ENCODE measurements at regions not wholly inside any gene's neighbourhood (a gene's known extent, or its start where the extent isn't known, plus 50 kb on each side); places are given as distances from the start of the nearest gene placed in this dataset.
"Not testable (repeated sequence)": the region's sequence is repeated elsewhere in the genome, so short reads cannot be mapped to it uniquely, and the experiment has no call there.

DNA sequence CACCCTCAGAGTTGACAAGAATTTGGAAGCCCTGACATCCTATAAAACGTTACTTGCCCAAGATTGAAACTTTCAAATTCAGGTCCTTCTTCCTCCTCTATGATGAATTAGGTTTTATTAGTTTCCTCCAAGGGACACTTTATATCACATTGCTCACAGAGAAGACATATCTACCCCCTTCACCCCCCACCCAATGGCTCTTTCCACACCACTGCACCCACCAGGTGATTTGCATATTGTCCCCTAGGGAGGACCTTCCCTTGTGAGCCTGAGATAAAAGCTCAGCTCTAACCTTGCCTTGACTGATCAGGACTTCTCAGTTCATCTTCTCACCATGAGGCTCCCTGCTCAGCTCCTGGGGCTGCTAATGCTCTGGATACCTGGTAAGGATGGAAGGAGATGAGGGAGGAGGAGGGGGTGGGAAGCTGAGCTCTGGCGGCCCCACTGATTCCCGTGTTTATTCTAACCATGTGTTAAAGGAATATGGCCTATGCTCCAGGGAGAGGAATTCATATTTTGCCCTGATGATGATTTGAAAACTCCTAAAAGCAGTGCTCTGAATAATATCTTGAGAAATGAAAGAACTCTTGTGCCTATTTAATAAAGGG is 1255.8 kb downstream of the RPIA start:
- DNase-seq (ENCODE audit: low read depth, low spot score); H3K9me3 ChIP-seq (ENCODE audit: control insufficient read depth, low read depth, low read length); dilution Hi-C loops (cut with MboI; ENCODE audit: extremely low pct_ligation_motif_present, low sequenced_read_pairs); H3K4me3 ChIP-seq (ENCODE audit: control insufficient read depth in 2 of 3, extremely low read depth in 1 of 3, insufficient read depth in 2 of 3, low read depth in 1 of 3, low read length in 3 of 3); H3K4me2 ChIP-seq (ENCODE audit: control insufficient read depth, extremely low read depth, insufficient read depth, low read depth, low read length); H3K9ac ChIP-seq (ENCODE audit: control insufficient read depth, extremely low read depth, insufficient read depth, low read length); H3K27ac ChIP-seq (ENCODE audit: control insufficient read depth, insufficient read depth, low read length); H3K79me2 ChIP-seq (ENCODE audit: control insufficient read depth, insufficient read depth, low read length); H3K4me1 ChIP-seq (ENCODE audit: control insufficient read depth, extremely low read depth, insufficient read depth, low read length); H2AFZ ChIP-seq (ENCODE audit: control insufficient read depth, low read length); H3K9me1 ChIP-seq (ENCODE audit: control insufficient read depth, extremely low read depth, insufficient read depth, low read length); H4K20me1 ChIP-seq (ENCODE audit: control insufficient read depth, extremely low read depth, insufficient read depth, low read length); H3K27me3 ChIP-seq (ENCODE audit: control insufficient read depth, extremely low read depth, insufficient read depth, low read length); H3K36me3 ChIP-seq (ENCODE audit: control insufficient read depth in 2 of 2, extremely low read depth in 1 of 2, insufficient read depth in 2 of 2, low read length in 2 of 2); FAIRE-seq: not testable (repeated sequence)

- FAIRE-seq; H3K4me2 ChIP-seq (ENCODE audit: control insufficient read depth, extremely low read depth, insufficient read depth, low read depth, low read length); H3K9me3 ChIP-seq (ENCODE audit: control insufficient read depth, low read depth, low read length): not testable (repeated sequence)
Measured at GRCh38 chr2:89948102-89948501, 1256.6 kb downstream of the RPIA start.

DNA sequence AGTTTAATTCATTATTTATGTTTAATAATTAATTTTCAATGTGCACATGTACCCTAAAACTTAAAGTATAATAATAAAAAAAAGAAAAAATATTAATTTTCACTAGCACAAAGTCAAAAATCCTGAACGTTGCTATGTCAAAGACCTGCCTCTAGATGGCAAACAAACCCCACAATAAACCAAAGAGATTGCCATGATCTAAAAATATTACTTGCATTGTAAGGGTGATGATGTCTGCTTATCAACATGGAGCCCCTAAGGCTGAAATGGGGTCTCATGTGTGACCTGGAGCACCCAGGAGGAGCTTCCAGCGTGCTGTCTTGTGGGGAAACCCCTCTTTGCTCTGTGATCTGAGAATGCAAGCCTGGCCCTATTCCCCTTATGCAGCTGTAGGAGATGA is 1259.3 kb downstream of the RPIA start:
- H3K9ac ChIP-seq (ENCODE audit: control insufficient read depth, extremely low read depth, insufficient read depth, low read length); H3K9me3 ChIP-seq (ENCODE audit: control insufficient read depth, low read depth, low read length); H3K27me3 ChIP-seq (ENCODE audit: control insufficient read depth, extremely low read depth, insufficient read depth, low read length); H3K4me2 ChIP-seq (ENCODE audit: control insufficient read depth, extremely low read depth, insufficient read depth, low read depth, low read length); H3K36me3 ChIP-seq (ENCODE audit: control insufficient read depth in 2 of 2, extremely low read depth in 1 of 2, insufficient read depth in 2 of 2, low read length in 2 of 2); H2AFZ ChIP-seq (ENCODE audit: control insufficient read depth, low read length); H3K4me1 ChIP-seq (ENCODE audit: control insufficient read depth, extremely low read depth, insufficient read depth, low read length); DNase-seq (ENCODE audit: low read depth, low spot score); H3K9me1 ChIP-seq (ENCODE audit: control insufficient read depth, extremely low read depth, insufficient read depth, low read length); H3K79me2 ChIP-seq (ENCODE audit: control insufficient read depth, insufficient read depth, low read length); H3K4me3 ChIP-seq (ENCODE audit: control insufficient read depth in 2 of 3, extremely low read depth in 1 of 3, insufficient read depth in 2 of 3, low read depth in 1 of 3, low read length in 3 of 3); H4K20me1 ChIP-seq (ENCODE audit: control insufficient read depth, extremely low read depth, insufficient read depth, low read length); dilution Hi-C loops (cut with MboI; ENCODE audit: extremely low pct_ligation_motif_present, low sequenced_read_pairs); H3K27ac ChIP-seq (ENCODE audit: control insufficient read depth, insufficient read depth, low read length): not testable (repeated sequence)
- peak; percentile 72 for FAIRE-seq

More at GRCh38 chr2:89948102-89948501, 1256.6 kb downstream of the RPIA start:
- H3K4me3 ChIP-seq (ENCODE audit: control insufficient read depth in 2 of 3, extremely low read depth in 1 of 3, insufficient read depth in 2 of 3, low read depth in 1 of 3, low read length in 3 of 3); H3K27me3 ChIP-seq (ENCODE audit: control insufficient read depth, extremely low read depth, insufficient read depth, low read length); H2AFZ ChIP-seq (ENCODE audit: control insufficient read depth, low read length); dilution Hi-C loops (cut with MboI; ENCODE audit: extremely low pct_ligation_motif_present, low sequenced_read_pairs); H4K20me1 ChIP-seq (ENCODE audit: control insufficient read depth, extremely low read depth, insufficient read depth, low read length); H3K9me1 ChIP-seq (ENCODE audit: control insufficient read depth, extremely low read depth, insufficient read depth, low read length); H3K27ac ChIP-seq (ENCODE audit: control insufficient read depth, insufficient read depth, low read length); H3K9ac ChIP-seq (ENCODE audit: control insufficient read depth, extremely low read depth, insufficient read depth, low read length); H3K4me1 ChIP-seq (ENCODE audit: control insufficient read depth, extremely low read depth, insufficient read depth, low read length); DNase-seq (ENCODE audit: low read depth, low spot score); H3K36me3 ChIP-seq (ENCODE audit: control insufficient read depth in 2 of 2, extremely low read depth in 1 of 2, insufficient read depth in 2 of 2, low read length in 2 of 2); H3K79me2 ChIP-seq (ENCODE audit: control insufficient read depth, insufficient read depth, low read length): not testable (repeated sequence)

- H3K27me3 ChIP-seq (ENCODE audit: control insufficient read depth, extremely low read depth, insufficient read depth, low read length); H3K4me1 ChIP-seq (ENCODE audit: control insufficient read depth, extremely low read depth, insufficient read depth, low read length); H3K9me3 ChIP-seq (ENCODE audit: control insufficient read depth, low read depth, low read length); H3K9me1 ChIP-seq (ENCODE audit: control insufficient read depth, extremely low read depth, insufficient read depth, low read length); dilution Hi-C loops (cut with MboI; ENCODE audit: extremely low pct_ligation_motif_present, low sequenced_read_pairs); H2AFZ ChIP-seq (ENCODE audit: control insufficient read depth, low read length); H3K4me3 ChIP-seq (ENCODE audit: control insufficient read depth in 2 of 3, extremely low read depth in 1 of 3, insufficient read depth in 2 of 3, low read depth in 1 of 3, low read length in 3 of 3); H3K27ac ChIP-seq (ENCODE audit: control insufficient read depth, insufficient read depth, low read length); H3K9ac ChIP-seq (ENCODE audit: control insufficient read depth, extremely low read depth, insufficient read depth, low read length); FAIRE-seq; H3K79me2 ChIP-seq (ENCODE audit: control insufficient read depth, insufficient read depth, low read length); DNase-seq (ENCODE audit: low read depth, low spot score); H3K36me3 ChIP-seq (ENCODE audit: control insufficient read depth in 2 of 2, extremely low read depth in 1 of 2, insufficient read depth in 2 of 2, low read length in 2 of 2); H3K4me2 ChIP-seq (ENCODE audit: control insufficient read depth, extremely low read depth, insufficient read depth, low read depth, low read length); H4K20me1 ChIP-seq (ENCODE audit: control insufficient read depth, extremely low read depth, insufficient read depth, low read length): not testable (repeated sequence)
Measured at GRCh38 chr2:89957236-89957635, 1265.8 kb downstream of the RPIA start.

DNA sequence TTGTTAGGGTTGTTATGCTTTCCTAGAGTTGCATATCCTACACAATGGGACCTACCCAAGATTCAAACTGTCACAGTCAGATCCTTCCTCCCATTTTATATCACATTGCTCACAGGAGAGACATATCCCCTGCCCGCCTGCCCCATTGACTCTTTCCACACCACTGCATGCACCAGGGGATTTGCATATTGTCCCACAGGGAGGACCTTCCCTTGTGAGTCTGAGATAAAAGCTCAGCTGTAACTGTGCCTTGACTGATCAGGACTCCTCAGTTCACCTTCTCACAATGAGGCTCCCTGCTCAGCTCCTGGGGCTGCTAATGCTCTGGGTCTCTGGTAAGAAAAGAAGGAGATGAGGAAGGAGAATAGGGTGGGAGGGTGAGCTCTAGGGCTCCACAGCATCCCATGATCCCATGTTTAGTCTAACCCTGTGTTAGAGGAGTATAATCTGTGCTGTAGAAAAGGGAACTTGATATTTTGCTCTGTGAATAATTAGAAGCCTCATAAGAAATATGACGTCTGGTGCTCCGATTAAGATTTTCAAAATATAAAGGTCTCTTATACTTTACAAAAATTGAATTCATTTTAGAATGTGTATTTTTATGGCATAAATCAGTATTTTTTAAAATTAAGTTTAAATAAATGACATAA is 1268.4 kb downstream of the RPIA start:
- H3K9me3 ChIP-seq (ENCODE audit: control insufficient read depth, low read depth, low read length); H3K36me3 ChIP-seq (ENCODE audit: control insufficient read depth in 2 of 2, extremely low read depth in 1 of 2, insufficient read depth in 2 of 2, low read length in 2 of 2); H3K4me3 ChIP-seq (ENCODE audit: control insufficient read depth in 2 of 3, extremely low read depth in 1 of 3, insufficient read depth in 2 of 3, low read depth in 1 of 3, low read length in 3 of 3); H3K9me1 ChIP-seq (ENCODE audit: control insufficient read depth, extremely low read depth, insufficient read depth, low read length); H3K9ac ChIP-seq (ENCODE audit: control insufficient read depth, extremely low read depth, insufficient read depth, low read length); H4K20me1 ChIP-seq (ENCODE audit: control insufficient read depth, extremely low read depth, insufficient read depth, low read length); DNase-seq (ENCODE audit: low read depth, low spot score); dilution Hi-C loops (cut with MboI; ENCODE audit: extremely low pct_ligation_motif_present, low sequenced_read_pairs); H3K79me2 ChIP-seq (ENCODE audit: control insufficient read depth, insufficient read depth, low read length); H3K4me1 ChIP-seq (ENCODE audit: control insufficient read depth, extremely low read depth, insufficient read depth, low read length); H3K27ac ChIP-seq (ENCODE audit: control insufficient read depth, insufficient read depth, low read length); FAIRE-seq; H2AFZ ChIP-seq (ENCODE audit: control insufficient read depth, low read length); H3K27me3 ChIP-seq (ENCODE audit: control insufficient read depth, extremely low read depth, insufficient read depth, low read length); H3K4me2 ChIP-seq (ENCODE audit: control insufficient read depth, extremely low read depth, insufficient read depth, low read depth, low read length): not testable (repeated sequence)

All from keratinocyte (primary cell).